Endothelial cell (in vitro differentiated cells): ENCODE measurements at regions not wholly inside any gene's neighbourhood (a gene's known extent, or its start where the extent isn't known, plus 50 kb on each side); places are given as distances from the start of the nearest gene placed in this dataset.
"Not testable (repeated sequence)": the region's sequence is repeated elsewhere in the genome, so short reads cannot be mapped to it uniquely, and the experiment has no call there.

ENCODE experiments used
- DNase-seq: peaks from one replicate; pipeline ENCODE4 v3.0.0; 2021; ENCODE audit warnings: low spot score
- H3K27ac Mint-ChIP-seq: one replicate; pipeline ENCODE4 v1.8.0; 2021; ENCODE audit warnings: mixed read lengths, inconsistent platforms; ENCODE audit not compliant: unreplicated experiment
- H3K27me3 Mint-ChIP-seq: one replicate; pipeline ENCODE4 v1.8.0; 2021; ENCODE audit warnings: mild to moderate bottlenecking, moderate library complexity, mixed read lengths, inconsistent platforms; ENCODE audit not compliant: unreplicated experiment
- H3K36me3 Mint-ChIP-seq: one replicate; pipeline ENCODE4 v1.8.0; 2021; ENCODE audit warnings: mild to moderate bottlenecking, low read depth, mixed read lengths, inconsistent platforms; ENCODE audit not compliant: unreplicated experiment
- H3K4me1 Mint-ChIP-seq: one replicate; pipeline ENCODE4 v1.8.0; 2021; ENCODE audit warnings: mild to moderate bottlenecking, mixed read lengths, inconsistent platforms; ENCODE audit not compliant: unreplicated experiment
- H3K4me3 Mint-ChIP-seq: one replicate; pipeline ENCODE4 v1.8.0; 2021; ENCODE audit warnings: mild to moderate bottlenecking, mixed read lengths, inconsistent platforms; ENCODE audit not compliant: unreplicated experiment
- H3K9me3 Mint-ChIP-seq: one replicate; pipeline ENCODE4 v1.8.0; 2021; ENCODE audit warnings: mixed read lengths, inconsistent platforms; ENCODE audit not compliant: unreplicated experiment
- TF ChIP-seq, protein P1 (sequence below): fragments of 200-600 bp; sonication (generic); IDR thresholded peaks from one replicate; pipeline ENCODE4 v1.5.0; 2021; ENCODE audit warnings: antibody characterized with exemption; ENCODE audit not compliant: unreplicated experiment

DNA sequence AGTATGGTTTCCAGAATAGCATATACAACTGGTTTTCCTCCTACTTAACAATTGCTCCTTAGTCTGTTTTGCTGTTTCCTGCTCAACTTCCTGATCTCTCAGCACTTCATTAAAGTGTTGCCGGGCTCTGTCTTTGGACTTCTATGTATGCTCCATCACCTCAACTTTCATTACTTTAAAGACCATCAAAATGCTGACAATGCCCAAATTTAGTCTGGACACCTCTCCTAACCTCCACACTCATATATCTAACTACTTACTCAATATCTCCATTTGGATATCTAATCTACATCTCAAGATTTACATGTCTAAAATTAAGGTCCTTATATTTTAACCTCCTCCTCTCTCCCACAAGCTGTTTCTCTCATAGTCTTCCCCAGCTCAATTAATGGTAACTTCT, 54.4 kb upstream of the LGR5 start:
- Mint-ChIP-seq H3K36me3 (no peaks in the 10 kb centered on the region), H3K4me3 (no peak overlapping the region), H3K9me3 (no peaks in the 10 kb centered on the region), H3K27me3 (peaks cover 1% of the 10 kb centered on the region), H3K4me1 (peaks cover 15% of the 10 kb centered on the region), H3K27ac (no peak overlapping the region)
- DNase-seq = no peak
- TF ChIP-seq, protein P1, sequence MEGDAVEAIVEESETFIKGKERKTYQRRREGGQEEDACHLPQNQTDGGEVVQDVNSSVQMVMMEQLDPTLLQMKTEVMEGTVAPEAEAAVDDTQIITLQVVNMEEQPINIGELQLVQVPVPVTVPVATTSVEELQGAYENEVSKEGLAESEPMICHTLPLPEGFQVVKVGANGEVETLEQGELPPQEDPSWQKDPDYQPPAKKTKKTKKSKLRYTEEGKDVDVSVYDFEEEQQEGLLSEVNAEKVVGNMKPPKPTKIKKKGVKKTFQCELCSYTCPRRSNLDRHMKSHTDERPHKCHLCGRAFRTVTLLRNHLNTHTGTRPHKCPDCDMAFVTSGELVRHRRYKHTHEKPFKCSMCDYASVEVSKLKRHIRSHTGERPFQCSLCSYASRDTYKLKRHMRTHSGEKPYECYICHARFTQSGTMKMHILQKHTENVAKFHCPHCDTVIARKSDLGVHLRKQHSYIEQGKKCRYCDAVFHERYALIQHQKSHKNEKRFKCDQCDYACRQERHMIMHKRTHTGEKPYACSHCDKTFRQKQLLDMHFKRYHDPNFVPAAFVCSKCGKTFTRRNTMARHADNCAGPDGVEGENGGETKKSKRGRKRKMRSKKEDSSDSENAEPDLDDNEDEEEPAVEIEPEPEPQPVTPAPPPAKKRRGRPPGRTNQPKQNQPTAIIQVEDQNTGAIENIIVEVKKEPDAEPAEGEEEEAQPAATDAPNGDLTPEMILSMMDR = no peak

DNA sequence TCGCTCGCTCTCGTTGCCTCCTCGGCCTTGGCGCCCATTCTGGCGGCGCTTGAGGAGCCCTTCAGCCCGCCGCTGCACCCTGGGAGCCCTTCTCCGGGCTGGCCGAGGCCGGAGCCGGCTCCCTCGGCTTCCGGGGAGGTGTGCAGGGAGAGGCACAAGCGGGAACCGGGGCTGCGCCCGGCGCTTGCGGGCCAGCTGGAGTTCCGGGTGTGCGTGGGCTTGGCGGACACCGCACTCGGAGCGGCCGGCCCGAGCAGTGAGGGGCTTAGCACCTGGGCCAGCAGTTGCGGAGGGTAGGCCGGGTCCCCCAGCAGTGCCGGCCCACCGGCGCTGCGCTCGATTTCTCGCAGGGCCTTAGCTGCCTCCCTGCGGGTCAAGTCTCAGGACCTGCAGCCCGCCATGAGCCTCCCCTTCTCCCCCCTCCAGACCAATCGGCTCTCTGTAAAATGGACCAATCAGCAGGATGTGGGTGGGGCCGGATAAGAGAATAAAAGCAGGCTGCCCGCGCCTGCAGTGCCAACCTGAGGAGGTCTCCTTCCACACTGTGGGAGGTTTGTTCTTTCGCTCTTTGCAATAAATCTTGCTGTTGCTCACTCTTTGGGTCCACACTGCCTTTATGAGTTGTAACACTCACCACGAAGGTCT, 62.8 kb upstream of the LGR5 start:
- not testable (repeated sequence) for H3K36me3 Mint-ChIP-seq, H3K27ac Mint-ChIP-seq, H3K27me3 Mint-ChIP-seq, DNase-seq, H3K4me1 Mint-ChIP-seq, H3K4me3 Mint-ChIP-seq, H3K9me3 Mint-ChIP-seq

DNA sequence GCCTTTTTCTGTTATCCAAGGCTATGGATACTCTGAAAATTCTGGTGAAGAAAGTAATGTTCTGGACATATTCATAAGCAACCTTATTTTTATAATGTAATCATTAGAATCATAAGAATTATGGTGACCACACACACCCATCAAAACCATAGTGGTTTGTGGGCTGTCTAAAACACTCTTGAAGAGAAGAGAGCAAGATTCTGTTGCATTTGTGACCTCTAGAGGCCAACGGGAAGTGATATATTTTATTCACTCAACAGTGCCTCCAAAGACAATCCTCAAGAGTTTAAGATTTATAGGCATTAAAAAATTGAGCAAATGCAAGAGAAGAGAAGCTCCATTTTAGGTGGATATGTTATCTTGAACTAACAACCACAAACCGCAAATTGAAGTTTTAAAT, 68.5 kb upstream of the LGR5 start:
- Mint-ChIP-seq H3K4me3 (no peak overlapping the region), H3K27me3 (no peaks in the 10 kb centered on the region), H3K36me3 (no peaks in the 10 kb centered on the region), H3K9me3 (no peaks in the 10 kb centered on the region), H3K4me1 (no peaks in the 10 kb centered on the region), H3K27ac (no peak overlapping the region)
- no peak for DNase-seq
- TF ChIP-seq, protein P1 = no peak

DNA sequence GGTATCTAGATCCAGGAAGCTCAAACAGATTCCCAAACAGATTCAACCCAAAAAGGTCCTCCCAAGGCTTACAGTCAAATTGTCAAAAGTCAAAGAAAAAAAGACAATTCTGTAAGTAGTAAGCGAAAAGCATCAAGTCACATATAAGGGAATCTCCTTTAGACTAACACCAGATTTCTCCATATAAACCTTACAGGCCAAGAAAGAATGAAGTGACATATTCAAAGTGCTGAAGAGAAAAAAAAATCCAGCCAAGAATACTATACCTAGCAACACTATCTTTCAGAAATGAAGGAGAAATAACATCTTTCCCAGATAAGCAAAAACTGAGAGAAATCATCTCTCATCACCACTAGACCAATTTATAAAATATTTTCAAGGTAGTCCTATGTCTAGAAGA, 79.6 kb upstream of the LGR5 start:
- H3K4me3 Mint-ChIP-seq = no peak overlapping the region
- no peaks in the 10 kb centered on the region for H3K4me1 Mint-ChIP-seq
- no peaks in the 10 kb centered on the region for H3K27me3 Mint-ChIP-seq
- no peaks in the 10 kb centered on the region for H3K36me3 Mint-ChIP-seq
- TF ChIP-seq, protein P1 = no peak
- no peak overlapping the region for H3K27ac Mint-ChIP-seq
- no peak for DNase-seq
- H3K9me3 Mint-ChIP-seq = peaks cover 3% of the 10 kb centered on the region

DNA sequence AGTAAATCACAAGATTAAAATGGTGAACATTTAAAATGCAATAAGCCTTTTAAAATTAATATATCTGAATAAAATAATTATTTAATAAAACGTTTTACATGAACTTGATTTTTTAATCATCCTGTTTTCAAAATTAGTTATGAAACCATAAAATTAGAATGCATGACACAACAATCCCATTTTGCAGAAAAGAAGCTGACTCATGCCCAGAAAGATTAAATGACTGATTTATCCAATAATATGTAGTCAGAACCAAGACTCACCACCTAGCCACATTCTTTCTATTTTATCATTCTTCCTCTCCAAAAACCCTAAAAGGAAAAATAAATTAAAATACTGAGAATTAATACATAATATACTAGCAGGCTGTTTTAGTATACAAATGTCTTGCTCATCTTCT, 83.0 kb upstream of the LGR5 start:
- TF ChIP-seq, protein P1 = no peak
- no peaks in the 10 kb centered on the region for H3K36me3 Mint-ChIP-seq
- no peak overlapping the region for H3K4me3 Mint-ChIP-seq
- peaks cover 3% of the 10 kb centered on the region for H3K27me3 Mint-ChIP-seq
- no peaks in the 10 kb centered on the region for H3K4me1 Mint-ChIP-seq
- DNase-seq = no peak
- peaks cover 3% of the 10 kb centered on the region for H3K9me3 Mint-ChIP-seq
- no peak overlapping the region for H3K27ac Mint-ChIP-seq
